A549 (cell line): ENCODE measurements at regions not wholly inside any gene's neighbourhood (a gene's known extent, or its start where the extent isn't known, plus 50 kb on each side); places are given as distances from the start of the nearest gene placed in this dataset.

Experiments
- CHD2 ChIP-seq: fragments of 150-350 bp; IDR thresholded peaks from 2 replicates; pipeline ENCODE4 v1.6.1; 2014; ENCODE audit warnings: low read length; ENCODE audit not compliant: partially characterized antibody
- CTCF ChIP-seq: fragments of >200 bp; sonication (Bioruptor Twin); formaldehyde crosslinking; IDR thresholded peaks from 3 replicates; pipeline ENCODE4 v1.5.1; 2016
- E2F6 ChIP-seq: IDR thresholded peaks from 2 replicates; pipeline ENCODE4 v1.6.1; 2012; ENCODE audit warnings: low read depth, borderline replicate concordance
- EP300 ChIP-seq, 2 experiments: fragments of >200 bp; sonication (Bioruptor Twin); formaldehyde crosslinking; IDR thresholded peaks; 2 replicates in 1 of 2; 3 replicates in 1 of 2; pipeline ENCODE4 v1.6.1; 2016 to 2017
- MAX ChIP-seq: IDR thresholded peaks from 2 replicates; pipeline ENCODE4 v1.6.1; 2012
- PBX3 ChIP-seq: IDR thresholded peaks from 2 replicates; pipeline ENCODE4 v1.6.1; 2012

- no peak for TF ChIP-seq CTCF
- TF ChIP-seq MAX: no peak
- TF ChIP-seq EP300 (IDR thresholded peaks at IDR 0.05): no peak
- no peak for TF ChIP-seq E2F6
- TF ChIP-seq CHD2: no peak
- TF ChIP-seq PBX3: no peak
These were observed 61.4 kb upstream of the ABCB5 start for GRCh38 chr7:20554072-20554471.
